HG03378 (cell line): ENCODE measurements at regions not wholly inside any gene's neighbourhood (a gene's known extent, or its start where the extent isn't known, plus 50 kb on each side); places are given as distances from the start of the nearest gene placed in this dataset.

Source experiments
- ATAC-seq: cut with Tn5 transposase; IDR thresholded peaks from one replicate; pipeline ENCODE4 v1.9.1; 2021; ENCODE audit warnings: mild to moderate bottlenecking, moderate library complexity; ENCODE audit not compliant: unreplicated experiment

DNA sequence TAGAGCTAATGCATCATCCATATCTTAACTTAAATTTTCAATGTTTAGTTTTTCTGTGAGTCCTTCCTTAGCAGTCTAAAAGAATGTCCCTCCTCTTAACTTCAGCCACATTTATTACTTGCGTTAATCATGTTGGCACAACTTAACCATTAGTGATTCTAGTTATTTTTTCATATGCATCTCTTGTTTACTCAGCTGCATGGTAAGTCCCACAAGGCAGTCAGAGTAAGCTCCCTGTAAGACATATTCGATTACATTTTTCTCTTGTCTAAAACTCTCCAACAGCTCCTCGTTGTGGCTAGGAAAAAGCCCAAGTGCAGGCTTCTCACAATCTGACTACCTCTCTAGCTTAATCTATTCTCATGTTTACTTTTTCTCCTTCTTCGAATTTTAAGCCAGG, 2045.3 kb upstream of the PIK3C3 start:
- ATAC-seq, result no peak

GRCh38 chr18:39886136-39886535, 2068.9 kb upstream of the PIK3C3 start:
- ATAC-seq, result no peak

DNA sequence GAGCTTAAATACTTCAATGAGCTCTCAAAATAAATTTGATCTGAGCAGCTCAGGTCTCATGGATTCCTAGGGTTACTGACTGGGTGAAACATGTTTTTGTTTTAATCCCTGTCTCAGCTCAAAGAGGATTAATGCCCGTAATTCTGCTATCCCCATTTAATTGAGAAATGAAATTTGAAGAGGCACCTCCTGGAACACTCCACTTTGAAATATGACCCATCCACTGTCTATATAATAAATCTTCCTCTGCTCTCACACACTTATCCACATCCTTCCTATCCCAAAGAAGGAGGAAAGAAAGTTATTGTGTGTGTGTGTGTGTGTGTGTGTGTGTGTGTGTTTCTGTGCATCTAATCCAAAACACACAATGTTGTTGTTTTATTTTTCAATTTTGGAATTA, 2082.4 kb upstream of the PIK3C3 start:
- no peak for ATAC-seq

GRCh38 chr18:39871961-39872360, 2083.1 kb upstream of the PIK3C3 start:
- ATAC-seq, result no peak

- ATAC-seq, result no peak
Observed at GRCh38 chr18:39870591-39870990, 2084.4 kb upstream of the PIK3C3 start.

DNA sequence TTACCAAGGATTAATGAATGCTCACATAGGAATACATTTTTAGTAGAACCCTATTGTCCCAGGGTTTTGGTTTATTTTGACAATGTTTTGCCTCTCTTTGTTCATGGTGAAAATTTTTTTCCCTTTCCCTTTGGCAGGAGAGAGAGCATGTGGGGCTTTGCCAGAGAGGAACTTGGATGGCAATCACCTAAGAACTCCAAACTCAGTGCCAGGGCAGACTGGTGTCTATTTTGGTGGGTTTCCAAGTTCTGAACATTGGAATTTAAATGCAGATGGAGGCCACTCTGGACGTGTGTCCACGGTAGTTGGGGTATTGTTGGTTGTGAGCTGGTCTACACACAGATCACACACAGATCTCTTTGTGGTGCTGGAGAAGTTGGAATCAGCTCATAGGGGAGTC, 2091.1 kb upstream of the PIK3C3 start:
- no peak for ATAC-seq

DNA sequence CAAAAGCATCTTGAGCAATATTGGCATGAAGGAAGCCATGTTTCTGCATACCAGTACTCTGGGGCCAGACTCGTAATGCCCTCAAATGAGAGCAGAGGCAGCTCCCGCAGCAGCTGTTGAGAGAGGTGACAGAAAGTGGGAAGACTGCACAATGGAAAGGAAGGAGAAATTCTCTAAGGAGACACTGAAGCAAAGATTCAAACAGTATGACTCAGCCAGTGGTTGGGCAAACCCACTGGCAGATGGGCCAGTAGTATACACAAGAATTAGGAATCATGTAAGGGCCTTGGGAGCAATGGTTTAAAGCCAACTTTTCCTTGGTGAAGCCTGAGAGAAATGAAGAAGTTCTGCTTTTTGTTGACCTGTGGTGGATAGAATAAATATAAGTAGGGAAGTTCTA, 2092.7 kb upstream of the PIK3C3 start:
- ATAC-seq, result no peak

DNA sequence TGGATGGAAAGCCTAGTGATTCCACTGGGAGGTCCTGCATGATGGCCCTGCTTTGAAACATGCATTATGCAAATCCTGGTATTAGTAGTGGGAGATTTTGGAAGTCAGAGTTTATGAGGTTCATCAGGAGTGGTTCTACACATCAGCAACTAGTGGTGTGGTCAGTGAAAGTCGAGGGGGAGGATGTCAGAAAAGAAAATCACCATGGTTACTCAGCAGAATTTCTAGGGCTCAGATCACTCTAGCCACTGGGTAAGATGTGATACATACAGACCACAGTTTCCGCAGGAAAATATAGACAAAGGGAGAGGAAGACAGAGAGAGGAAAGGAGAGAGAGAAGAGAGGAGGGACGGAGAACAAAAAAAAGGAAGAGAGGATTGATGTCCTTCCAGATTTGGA, 2100.7 kb upstream of the PIK3C3 start:
- no peak for ATAC-seq

DNA sequence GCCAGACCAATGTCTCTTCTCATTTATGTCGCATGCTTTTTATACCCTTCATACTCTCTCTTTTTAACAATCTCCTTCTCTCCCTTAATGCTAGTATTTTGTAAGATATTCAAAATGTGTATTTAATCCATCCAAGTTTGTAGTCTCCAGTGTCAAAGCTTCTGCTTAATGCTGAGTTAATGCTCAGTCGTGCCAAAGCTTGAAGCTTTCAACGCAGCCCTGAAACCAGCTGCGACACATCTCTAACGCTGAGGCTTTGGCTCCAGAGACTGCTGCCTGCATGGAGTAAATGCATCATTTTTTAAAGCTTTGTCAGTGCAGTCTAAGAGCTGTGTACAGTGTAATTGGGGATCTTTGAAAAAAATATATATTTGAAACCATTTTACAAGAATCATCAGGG, 2108.8 kb upstream of the PIK3C3 start:
- no peak for ATAC-seq

DNA sequence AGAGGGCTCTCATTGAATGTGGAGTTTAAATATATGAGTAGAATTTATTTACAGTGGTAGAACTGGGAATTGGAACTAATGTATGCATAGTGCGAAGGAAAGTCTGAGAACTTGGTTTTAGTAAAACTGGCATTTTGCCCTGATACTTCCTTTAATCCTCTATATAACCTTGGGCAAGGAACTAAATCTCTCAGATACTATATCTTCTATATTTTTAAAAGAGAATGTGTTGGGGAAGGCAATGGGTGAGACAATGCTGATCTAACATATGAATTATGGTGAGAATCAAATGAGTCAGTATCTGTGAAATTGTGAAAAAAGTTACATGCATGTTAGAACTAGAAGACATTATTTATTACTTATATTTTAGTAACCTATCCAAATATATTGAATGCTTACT, 2109.4 kb upstream of the PIK3C3 start:
- no peak for ATAC-seq

GRCh38 chr18:39845106-39845505, 2109.9 kb upstream of the PIK3C3 start:
- no peak for ATAC-seq

DNA sequence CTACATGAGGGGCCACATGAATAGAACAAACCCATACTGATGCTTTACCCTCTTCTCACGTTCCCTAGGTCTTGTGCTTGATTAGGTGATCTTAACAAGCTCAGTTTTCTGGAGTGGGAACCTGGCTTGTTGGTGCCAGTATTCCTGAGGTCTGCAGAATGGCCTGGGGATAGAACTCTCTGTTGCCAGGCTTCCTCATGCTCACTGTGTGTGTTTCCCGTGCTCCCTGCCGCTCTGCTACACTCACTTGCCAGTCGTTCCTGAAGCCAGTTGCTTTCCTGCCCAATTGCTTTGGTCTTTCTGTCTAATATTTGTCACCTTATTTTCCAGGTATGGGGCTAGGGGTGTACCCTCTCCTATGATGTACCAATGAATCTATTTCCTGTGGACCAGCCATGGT, 2111.5 kb upstream of the PIK3C3 start:
- no peak for ATAC-seq

DNA sequence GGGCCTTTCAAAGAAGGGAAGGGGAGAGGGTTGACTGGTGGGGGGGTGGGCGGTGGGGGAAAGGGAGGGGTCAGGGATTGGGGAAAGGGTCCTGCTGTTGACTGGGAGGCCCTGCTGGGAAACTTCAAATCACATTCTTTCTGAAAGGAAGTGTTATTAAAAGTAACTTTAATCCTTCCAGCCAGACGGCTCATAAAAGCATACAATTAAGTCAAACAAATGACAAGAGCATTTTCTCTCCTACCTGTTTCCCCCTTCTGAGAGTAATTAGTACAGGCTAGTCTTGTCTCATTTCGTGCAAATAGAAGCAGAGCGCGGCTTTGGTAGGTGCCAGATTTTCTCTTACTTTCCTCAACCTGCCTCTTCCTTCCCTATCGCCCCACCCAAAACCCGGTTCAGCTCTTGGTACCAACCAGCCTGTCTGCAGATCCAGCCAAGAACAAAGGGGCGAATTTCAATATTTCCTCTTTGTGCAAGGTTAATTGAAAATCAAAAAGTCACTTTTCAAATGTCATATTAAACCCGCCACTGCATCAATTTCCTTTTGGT, 2112.6 kb upstream of the PIK3C3 start:
- ATAC-seq, result no peak

DNA sequence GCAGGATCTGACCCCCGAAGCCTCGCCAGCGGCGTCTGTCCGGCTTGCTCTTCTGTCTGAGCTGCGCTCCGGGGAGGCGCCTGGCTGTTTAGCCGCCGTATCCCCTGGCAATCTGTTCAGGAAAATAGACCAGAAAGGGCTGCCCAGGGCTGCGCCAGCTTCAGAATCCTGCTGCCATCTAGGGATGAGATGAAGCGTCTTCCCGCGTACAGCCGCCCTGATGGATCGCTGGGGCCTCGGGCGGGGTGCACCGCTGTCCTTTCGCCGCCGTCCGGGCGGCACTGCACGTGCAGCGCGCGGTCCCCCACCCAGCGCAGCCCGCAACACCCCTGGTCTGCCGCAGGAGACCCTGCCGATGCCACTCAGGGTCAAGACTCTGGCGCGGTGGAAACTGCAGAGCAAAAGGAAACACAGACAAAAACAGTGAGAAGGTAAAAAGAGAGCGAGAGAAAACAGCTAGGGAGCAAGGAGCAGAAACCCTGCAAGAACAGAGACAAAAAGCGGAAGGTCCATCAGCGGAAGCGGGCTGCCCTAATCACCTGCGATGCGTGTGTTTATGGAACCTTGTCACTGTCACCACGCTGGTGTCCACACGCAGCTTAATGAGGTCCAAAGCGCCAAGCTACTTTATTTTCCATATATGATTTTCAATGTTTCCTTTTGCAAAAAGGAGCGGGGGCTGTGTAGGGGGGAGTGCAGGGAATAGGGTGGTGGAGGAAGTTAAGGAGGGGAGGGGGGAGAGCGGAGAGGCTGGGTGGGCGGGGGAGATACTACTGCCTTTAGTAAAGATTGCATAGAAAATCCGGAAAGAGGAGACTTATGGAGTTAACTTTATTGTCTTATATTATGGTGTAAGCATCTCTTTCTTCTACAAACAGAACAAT, 2113.3 kb upstream of the PIK3C3 start:
- ATAC-seq, result no peak

- no peak for ATAC-seq
Observed at GRCh38 chr18:39840856-39841481, 2114.1 kb upstream of the PIK3C3 start.

DNA sequence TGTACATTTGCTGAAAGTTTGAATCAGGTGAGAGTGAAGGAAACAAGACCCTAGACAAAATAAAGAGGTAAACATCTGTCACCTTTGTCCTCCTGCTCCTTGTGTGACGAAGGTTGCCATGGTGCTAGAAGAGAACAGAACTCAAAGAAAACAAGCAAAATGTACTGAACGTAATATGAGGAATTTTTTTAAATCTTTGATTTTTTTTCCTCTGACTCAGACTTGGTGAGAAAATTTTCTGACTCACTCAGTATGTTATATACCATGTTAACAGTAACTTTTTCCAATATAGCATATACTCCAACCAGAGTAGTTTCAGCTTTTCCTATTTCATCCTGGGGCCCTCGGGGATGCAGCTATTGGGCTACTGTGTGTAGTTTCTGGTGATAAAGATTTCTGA, 2114.6 kb upstream of the PIK3C3 start:
- ATAC-seq, result no peak

DNA sequence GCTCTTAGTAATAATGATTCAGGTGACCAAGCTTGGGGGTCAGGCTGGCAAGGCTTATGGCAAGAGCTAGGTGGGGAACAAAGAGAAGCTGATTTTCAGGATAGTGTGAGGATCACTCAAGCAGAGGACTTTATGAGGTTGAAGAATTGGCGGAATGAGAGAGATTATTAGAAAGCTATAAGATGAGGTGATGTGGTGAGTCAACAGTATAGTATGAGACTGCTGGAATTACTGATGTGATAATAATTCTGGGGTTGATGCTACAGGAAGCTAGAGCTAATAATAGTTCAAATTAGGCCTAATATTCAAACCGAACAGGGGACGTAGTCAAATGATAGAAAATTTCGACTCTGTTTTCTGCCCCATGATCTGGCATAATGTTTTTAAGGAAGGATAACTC, 2115.3 kb upstream of the PIK3C3 start:
- no peak for ATAC-seq

DNA sequence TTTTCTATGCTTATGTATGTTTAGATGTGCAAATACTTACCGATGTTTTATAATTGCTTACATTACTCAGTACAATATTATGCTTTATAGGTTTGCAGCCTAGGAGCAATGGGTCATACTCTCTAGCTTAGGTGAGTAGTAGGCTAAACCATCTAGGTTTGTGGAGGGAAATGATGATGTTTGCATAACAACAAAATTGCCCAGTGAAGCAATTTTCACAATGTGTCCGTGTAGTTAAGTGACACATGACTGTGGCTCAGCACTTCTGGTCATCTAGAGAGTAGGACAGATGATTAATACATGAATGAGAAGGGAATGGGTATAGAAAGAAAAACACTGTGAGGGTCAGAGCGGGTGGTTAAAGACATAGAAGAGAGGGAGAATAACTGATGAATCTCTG, 2116.2 kb upstream of the PIK3C3 start:
- ATAC-seq, result no peak

DNA sequence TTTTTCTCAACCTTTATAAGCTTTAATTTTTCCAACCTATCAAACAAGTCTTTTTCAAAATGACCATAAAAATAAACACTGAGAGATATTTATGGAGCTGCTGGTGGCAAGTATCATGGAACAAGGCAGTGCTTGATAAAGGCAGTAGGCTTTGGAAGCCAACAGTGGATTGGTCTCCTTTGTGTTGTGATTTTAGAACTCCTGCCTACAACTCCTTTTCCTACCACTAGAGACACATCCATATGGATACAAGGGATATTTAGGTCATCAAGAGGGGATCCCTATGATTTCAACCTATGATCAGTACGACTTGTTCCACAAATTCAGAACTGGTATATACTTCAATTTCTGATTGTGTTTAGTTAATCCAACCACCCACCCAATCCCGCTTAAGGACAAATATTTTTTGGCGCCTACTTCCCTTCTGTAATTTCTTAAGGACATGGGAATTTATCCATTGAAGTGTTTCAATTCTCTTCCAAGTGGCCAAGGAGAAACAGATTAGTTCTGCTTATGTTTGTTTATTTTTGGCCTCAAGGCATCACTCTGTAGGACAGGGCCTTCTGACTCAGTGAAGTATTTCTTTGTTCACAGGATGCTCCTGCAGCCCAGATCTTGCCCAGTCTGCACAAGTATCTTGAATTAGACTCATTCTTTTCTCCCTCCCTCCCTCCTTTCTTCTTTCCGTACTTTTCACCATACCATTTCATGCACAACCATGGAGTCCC, 2119.6 kb upstream of the PIK3C3 start:
- ATAC-seq, result no peak

GRCh38 chr18:39834636-39835035, 2120.4 kb upstream of the PIK3C3 start:
- ATAC-seq, result no peak

DNA sequence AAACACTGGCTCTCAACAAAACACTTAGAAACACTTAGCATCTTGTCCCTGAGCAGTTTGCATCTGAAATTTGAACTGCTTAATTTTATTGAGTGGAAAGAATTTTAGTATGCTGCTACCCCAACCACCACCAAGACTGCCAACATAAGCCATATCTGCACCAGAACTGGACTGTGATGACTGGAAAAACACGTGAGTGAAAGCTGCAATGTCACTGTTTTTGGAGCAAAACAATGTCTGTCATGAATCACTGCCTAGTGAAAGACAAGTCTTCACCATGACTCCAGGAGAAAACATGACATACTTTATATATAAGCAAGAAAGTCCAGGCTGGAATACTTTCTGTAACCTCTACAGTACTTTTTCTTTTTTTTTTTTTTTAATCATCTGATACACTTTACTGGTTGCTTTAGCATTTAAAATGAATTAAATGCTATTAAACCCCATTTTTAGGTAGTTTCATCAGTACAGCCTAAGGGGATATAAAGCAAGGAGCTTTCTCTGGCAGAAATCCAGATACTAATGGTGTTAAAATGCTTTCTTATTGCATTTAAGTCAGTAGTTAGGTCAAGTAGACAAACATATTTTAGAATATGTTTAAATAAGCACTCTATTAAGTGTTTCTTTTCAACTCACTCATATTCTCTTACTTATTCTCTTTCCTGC, 2129.4 kb upstream of the PIK3C3 start:
- no peak for ATAC-seq
